ENCODE measurements at regions not wholly inside any gene's neighbourhood (a gene's known extent, or its start where the extent isn't known, plus 50 kb on each side); places are given as distances from the start of the nearest gene placed in this dataset.

DNA sequence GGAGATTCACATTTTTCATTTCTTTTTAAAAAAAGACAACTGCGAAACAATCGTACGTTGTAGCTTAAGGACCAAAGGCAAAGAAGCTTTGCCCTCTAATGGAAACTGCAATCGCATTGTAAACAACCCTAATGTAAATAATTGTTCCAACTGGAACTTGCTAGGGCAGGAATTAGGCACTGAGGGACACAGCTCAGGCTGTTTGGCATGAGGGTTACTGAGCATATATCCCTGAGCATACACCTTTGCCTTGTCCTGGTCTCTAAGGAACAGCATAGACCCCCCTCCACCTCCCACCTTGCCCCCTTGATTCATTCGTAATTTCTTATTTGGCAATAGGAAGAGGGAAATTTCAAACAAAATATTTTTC is 396.4 kb downstream of the LNPK start:
- H4K8ac ChIP-seq (ENCODE audit: extremely low read depth, insufficient read depth, low read length): no peak overlapping the region
- no peak overlapping the region for H2BK20ac ChIP-seq (ENCODE audit: low read length)
- no peaks in the 10 kb centered on the region for H3K27me3 ChIP-seq (replicated peaks in 1 of 4; ENCODE audit: control insufficient read depth in 3 of 4, extremely low read depth in 1 of 4, insufficient read depth in 3 of 4, low read length in 3 of 4)
- no peak overlapping the region for H2BK15ac ChIP-seq (ENCODE audit: low read length)
- TF ChIP-seq GABPA (IDR thresholded peaks at IDR 0.05; ENCODE audit: borderline replicate concordance, insufficient read depth, low read length): no peak
- no peak for TF ChIP-seq PHF8 (conservative IDR thresholded peaks at IDR 0.05; ENCODE audit: low read depth, low read length)
- TF ChIP-seq TBP (IDR thresholded peaks at IDR 0.05; ENCODE audit: low read depth, low read length): no peak
- TF ChIP-seq TCF12 (IDR thresholded peaks at IDR 0.05; ENCODE audit: low read depth, low read length): no peak
- no peak for TF ChIP-seq SIX5 (IDR thresholded peaks at IDR 0.05; ENCODE audit: low read depth, low read length)
- TF ChIP-seq POU5F1 (IDR thresholded peaks at IDR 0.05; ENCODE audit: low read depth, low read length): no peak
- no peak for TF ChIP-seq ZNF274 (IDR thresholded peaks at IDR 0.05; ENCODE audit: borderline replicate concordance, extremely low read depth, low read length)
- no peak for TF ChIP-seq RAD21 (IDR thresholded peaks at IDR 0.05 in 1 of 2, conservative IDR thresholded peaks at IDR 0.05 in 1 of 2; ENCODE audit: low read depth in 2 of 2, low read length in 2 of 2)
- TF ChIP-seq CBX5 (IDR thresholded peaks at IDR 0.05; ENCODE audit: low read depth, low read length): no peak
- no peak for TF ChIP-seq ASH2L (IDR thresholded peaks at IDR 0.05; ENCODE audit: low read length)
- H4K91ac ChIP-seq (replicated peaks; ENCODE audit: insufficient read length, low read length): no peak overlapping the region
- WGBS, 2 experiments (ENCODE audit: extremely low coverage in 1 of 2, insufficient coverage in 1 of 2, insufficient read length in 1 of 2, insufficient replicate concordance in 2 of 2, low coverage in 1 of 2, low lambda C conversion rate in 2 of 2, missing lambda C conversion rate in 1 of 2): 84% methylated on average over 5 of the region's 5 CpGs; no CpG with 5 or more reads in 1 of the 2 experiments
- no peak overlapping the region for H2BK5ac ChIP-seq (ENCODE audit: low read depth, low read length)
- H2BK120ac ChIP-seq (replicated peaks; ENCODE audit: low read depth, low read length): no peak overlapping the region
- no peak overlapping the region for H3K4me3 ChIP-seq (ENCODE audit: extremely low read depth in 1 of 4, insufficient read depth in 2 of 4, low read depth in 3 of 4, low read length in 4 of 4)
- H3K4ac ChIP-seq (replicated peaks; ENCODE audit: insufficient read length, low read depth, low read length): no peak overlapping the region
- H4K5ac ChIP-seq (ENCODE audit: insufficient read length, low read depth, low read length): no peak overlapping the region
- no peak overlapping the region for H3K56ac ChIP-seq (replicated peaks; ENCODE audit: insufficient read length, low read depth, low read length)
- H3K4me2 ChIP-seq (ENCODE audit: insufficient read depth in 1 of 2, low read depth in 2 of 2, low read length in 2 of 2): peak overlapping the region; percentile 2 to 4; a peak in 1 of 4 replicates
- FAIRE-seq (peak; percentile 52), DNase-seq (ENCODE audit: low read depth in 1 of 2, low spot score in 2 of 2) (no peak)
- H3K4me1 ChIP-seq (replicated peaks in 1 of 4; ENCODE audit: control insufficient read depth in 3 of 4, insufficient read depth in 4 of 4, low read length in 3 of 4): peaks cover 0 to 9% (median under 1%) of the 10 kb centered on the region in 4 experiments; a peak in 2 of 7 replicates
- H3K79me2 ChIP-seq (ENCODE audit: control insufficient read depth in 1 of 2, insufficient read depth in 2 of 2, low read length in 2 of 2): no peaks in the 10 kb centered on the region
- no peaks in the 10 kb centered on the region for H3K36me3 ChIP-seq (ENCODE audit: control insufficient read depth in 2 of 4, insufficient read depth in 4 of 4, low read length in 3 of 4)
- H3K14ac ChIP-seq (ENCODE audit: insufficient read length): no peak overlapping the region
- H3K79me1 ChIP-seq (ENCODE audit: low read depth, low read length): no peaks in the 10 kb centered on the region
- H3K27ac ChIP-seq (ENCODE audit: low read depth, low read length): no peak overlapping the region
- H2AK5ac ChIP-seq (ENCODE audit: low read depth, low read length): no peak overlapping the region
- no peak overlapping the region for H3K23ac ChIP-seq (ENCODE audit: insufficient read length)
- H3K18ac ChIP-seq (ENCODE audit: extremely low read depth, low read length): no peak overlapping the region
- H3K23me2 ChIP-seq (ENCODE audit: low read depth, low read length): no peaks in the 10 kb centered on the region
- no peak overlapping the region for H2AFZ ChIP-seq (ENCODE audit: low read length)
- CTCF ChIA-PET (ENCODE audit: partially characterized antibody): interaction anchor here (1.3 to 1.6 kb wide), 2 partner anchors 9 to 15 kb away, joined by 4 to 5 read pairs; no protein-coding TSS in a partner anchor
- H2BK12ac ChIP-seq (ENCODE audit: low read depth, low read length): no peak overlapping the region
- H3K9me3 ChIP-seq (ENCODE audit: insufficient read depth in 2 of 2, low read depth in 1 of 2, low read length in 1 of 2): no peaks in the 10 kb centered on the region
- no peak overlapping the region for H3K9ac ChIP-seq (replicated peaks in 1 of 4; ENCODE audit: extremely low read depth in 1 of 4, low read depth in 3 of 4, low read length in 3 of 4)
- H4K20me1 ChIP-seq (replicated peaks in 1 of 2; ENCODE audit: control insufficient read depth in 1 of 2, insufficient read depth in 2 of 2, low read length in 2 of 2): no peaks in the 10 kb centered on the region
- POLR2A ChIA-PET (ENCODE audit: partially characterized antibody): no interaction called here

All from H1 (cell line).